NCI-H2029 (cell line): ENCODE measurements at regions not wholly inside any gene's neighbourhood (a gene's known extent, or its start where the extent isn't known, plus 50 kb on each side); places are given as distances from the start of the nearest gene placed in this dataset.
A peak's percentile ranks its signal among the peaks of the same experiment; 100 is the strongest.
"Not testable (repeated sequence)": the region's sequence is repeated elsewhere in the genome, so short reads cannot be mapped to it uniquely, and the experiment has no call there.

Experiments
- DNase-seq: peaks from one replicate; lab custom pipeline; 2025; lab: John Stamatoyannopoulos, UW

- DNase-seq, result no peak
These were observed 573.8 kb upstream of the FAT3 start for GRCh38 chr11:91650802-91651201.

- DNase-seq, result no peak
These were observed 583.5 kb upstream of the FAT3 start for GRCh38 chr11:91641153-91641552.

- no peak for DNase-seq
These were observed 585.3 kb upstream of the FAT3 start for GRCh38 chr11:91639359-91639758.

- no peak for DNase-seq
These were observed 593.5 kb upstream of the FAT3 start for GRCh38 chr11:91630916-91631673.

GRCh38 chr11:91625495-91625894 is 599.1 kb upstream of the FAT3 start:
- DNase-seq, result peak; percentile 2

GRCh38 chr11:91624021-91624420 is 600.6 kb upstream of the FAT3 start:
- no peak for DNase-seq

- DNase-seq, result peak; percentile 84
These were observed 615.9 kb upstream of the FAT3 start for GRCh38 chr11:91608677-91609076.

GRCh38 chr11:91596111-91596510 is 628.5 kb upstream of the FAT3 start:
- no peak for DNase-seq

- DNase-seq, result no peak
These were observed 633.6 kb upstream of the FAT3 start for GRCh38 chr11:91591021-91591420.

- no peak for DNase-seq
These were observed 637.5 kb upstream of the FAT3 start for GRCh38 chr11:91587131-91587530.

- DNase-seq, result no peak
These were observed 639.4 kb upstream of the FAT3 start for GRCh38 chr11:91585035-91585801.

GRCh38 chr11:91563176-91563575 is 661.4 kb upstream of the FAT3 start:
- no peak for DNase-seq

- no peak for DNase-seq
These were observed 664.2 kb upstream of the FAT3 start for GRCh38 chr11:91560434-91560833.

- DNase-seq, result no peak
These were observed 686.6 kb upstream of the FAT3 start for GRCh38 chr11:91538065-91538464.

- DNase-seq, result no peak
These were observed 688.3 kb upstream of the FAT3 start for GRCh38 chr11:91536366-91536765.

GRCh38 chr11:91528965-91529364 is 695.7 kb upstream of the FAT3 start:
- no peak for DNase-seq

- no peak for DNase-seq
These were observed 697.1 kb upstream of the FAT3 start for GRCh38 chr11:91527380-91528030.

GRCh38 chr11:91513734-91514133 is 710.9 kb upstream of the FAT3 start:
- DNase-seq, result no peak

GRCh38 chr11:91497847-91498246 is 726.8 kb upstream of the FAT3 start:
- DNase-seq, result no peak

- no peak for DNase-seq
These were observed 728.8 kb upstream of the FAT3 start for GRCh38 chr11:91495837-91496236.

- DNase-seq, result no peak
These were observed 734.6 kb upstream of the FAT3 start for GRCh38 chr11:91489989-91490388.

GRCh38 chr11:91483956-91484355 is 740.7 kb upstream of the FAT3 start:
- DNase-seq, result not testable (repeated sequence)

GRCh38 chr11:91481875-91482274 is 742.7 kb upstream of the FAT3 start:
- not testable (repeated sequence) for DNase-seq
